Mucosa of descending colon (tissue), 3 donors: ENCODE measurements at regions not wholly inside any gene's neighbourhood (a gene's known extent, or its start where the extent isn't known, plus 50 kb on each side); places are given as distances from the start of the nearest gene placed in this dataset.

ENCODE experiments used
- ATAC-seq: fragments of 200-7000 bp; cut with Tn5 transposase; one replicate; pipeline ENCODE4 v1.9.1; 2020; ENCODE audit warnings: mild to moderate bottlenecking, moderate library complexity
- DNase-seq, 3 donors: peaks; one replicate each; pipeline ENCODE4 v3.0.0-alpha.2; 2020
- H3K36me3 ChIP-seq: fragments of 200-600 bp; one replicate; pipeline ENCODE4 v1.8.0; 2021; ENCODE audit warnings: low read depth, mild to moderate bottlenecking
- H3K4me1 ChIP-seq: fragments of 200-600 bp; one replicate; pipeline ENCODE4 v1.8.0; 2021; ENCODE audit warnings: low read depth, mild to moderate bottlenecking
- H3K4me3 ChIP-seq: fragments of 200-600 bp; one replicate; pipeline ENCODE4 v1.8.0; 2021; ENCODE audit warnings: mild to moderate bottlenecking
- H3K9me3 ChIP-seq: fragments of 200-600 bp; one replicate; pipeline ENCODE4 v1.8.0; 2021; ENCODE audit warnings: mild to moderate bottlenecking
- CTCF ChIP-seq: fragments of 200-600 bp; IDR thresholded peaks from one replicate; pipeline ENCODE4 v1.8.0; 2022; ENCODE audit warnings: antibody characterized with exemption, mild to moderate bottlenecking
- intact Hi-C, 2 donors: fragments of 100-400 bp; cut with DNase I in 1 of 2; cut with micrococcal nuclease in 1 of 2; formaldehyde crosslinking; loops; one replicate each; pipeline versions ENCODE4 v1.11.0 to v1.11.1; 2022; cut with DNase I, micrococcal nuclease
- donor health status: DM: no; HTN: no; CAD: no; lungs with moderate emphysema.
- donor health status: DM: no; HTN: no; CAD: no.
- donor health status: DM: no; HTN: yes; CAD: no.

GRCh38 chr10:55897490-55897921, 463.6 kb downstream of the ZWINT start:
- intact Hi-C loops = no loop called here
- no peak for TF ChIP-seq CTCF
- ATAC-seq (no peak), DNase-seq (no peak)
- Histone ChIP-seq H3K4me3 (no peak overlapping the region), H3K4me1 (no peaks in the 10 kb centered on the region), H3K36me3 (no peaks in the 10 kb centered on the region), H3K9me3 (no peaks in the 10 kb centered on the region)

- Histone ChIP-seq H3K4me1 (no peaks in the 10 kb centered on the region), H3K9me3 (no peaks in the 10 kb centered on the region), H3K36me3 (no peaks in the 10 kb centered on the region), H3K4me3 (no peak overlapping the region)
- DNase-seq = no peak
- ATAC-seq = no peak
- no peak for TF ChIP-seq CTCF
- intact Hi-C loops = no loop called here
Observed at GRCh38 chr10:55892276-55892675, 468.8 kb downstream of the ZWINT start.

- Histone ChIP-seq H3K9me3 (no peaks in the 10 kb centered on the region), H3K4me3 (no peak overlapping the region), H3K36me3 (no peaks in the 10 kb centered on the region), H3K4me1 (no peaks in the 10 kb centered on the region)
- intact Hi-C loops = no loop called here
- no peak for DNase-seq
- ATAC-seq = no peak
- no peak for TF ChIP-seq CTCF
Observed at GRCh38 chr10:55881588-55881987, 479.5 kb downstream of the ZWINT start.

- intact Hi-C loops = no loop called here
- no peak overlapping the region for H3K4me3 ChIP-seq
- DNase-seq (no peak), ATAC-seq (no peak)
- H3K9me3 ChIP-seq = no peaks in the 10 kb centered on the region
- no peaks in the 10 kb centered on the region for H3K36me3 ChIP-seq
- H3K4me1 ChIP-seq = no peaks in the 10 kb centered on the region
- TF ChIP-seq CTCF = no peak
Observed at GRCh38 chr10:55873485-55873884, 487.6 kb downstream of the ZWINT start.

GRCh38 chr10:55870186-55870585, 490.9 kb downstream of the ZWINT start:
- intact Hi-C loops = no loop called here
- H3K4me1 ChIP-seq = no peaks in the 10 kb centered on the region
- no peak for TF ChIP-seq CTCF

GRCh38 chr10:55867848-55868247, 493.2 kb downstream of the ZWINT start:
- ATAC-seq (no peak), DNase-seq (no peak)
- intact Hi-C loops = no loop called here
- no peaks in the 10 kb centered on the region for H3K9me3 ChIP-seq
- no peak for TF ChIP-seq CTCF
- no peaks in the 10 kb centered on the region for H3K4me1 ChIP-seq
- no peaks in the 10 kb centered on the region for H3K36me3 ChIP-seq
- no peak overlapping the region for H3K4me3 ChIP-seq

More at GRCh38 chr10:55870186-55870585, 490.9 kb downstream of the ZWINT start:
- Histone ChIP-seq H3K4me3 (no peak overlapping the region), H3K9me3 (no peaks in the 10 kb centered on the region), H3K36me3 (no peaks in the 10 kb centered on the region)
- no peak for DNase-seq
- no peak for ATAC-seq
